B cell (primary cell): ENCODE measurements at regions not wholly inside any gene's neighbourhood (a gene's known extent, or its start where the extent isn't known, plus 50 kb on each side); places are given as distances from the start of the nearest gene placed in this dataset.

Source experiments
- ATAC-seq: fragments of 200-7000 bp; cut with Tn5 transposase; one replicate; pipeline ENCODE4 v1.10.0; 2021; ENCODE audit warnings: low read depth, mild to moderate bottlenecking, moderate number of reproducible peaks, moderate library complexity
- CTCF ChIA-PET: fragments of 350-600 bp; sonication (Branson Sonifier 250); formaldehyde crosslinking; loops from one replicate; lab custom pipeline; 2021; ENCODE audit warnings: antibody characterized with exemption, inconsistent platforms; lab: Charles Lee
- POLR2A ChIA-PET: fragments of 350-600 bp; sonication (Branson Sonifier 250); formaldehyde crosslinking; loops from one replicate; lab custom pipeline; 2021; ENCODE audit warnings: antibody characterized with exemption; lab: Charles Lee
- DNase-seq: peaks from one replicate; pipeline ENCODE4 v3.0.0; 2013
- H2AFZ ChIP-seq: 2 replicates; pipeline ENCODE4 v1.6.1; 2012; ENCODE audit warnings: mild to moderate bottlenecking, low read depth, low read length; ENCODE audit not compliant: insufficient read depth, poor library complexity, severe bottlenecking
- H3K27ac ChIP-seq, 2 donors: 1 replicate in 1 of 2; 2 replicates in 1 of 2; pipeline ENCODE4 v1.5.1; 2012 to 2013; ENCODE audit warnings: low read length in 2 of 2, mild to moderate bottlenecking in 2 of 2, moderate library complexity in 1 of 2
- H3K27me3 ChIP-seq, 4 experiments: fragments of 200-600 bp in 1 of 4; sonication (generic) in 1 of 4; replicated peaks in 1 of 4; 1 replicate in 2 of 4; 2 replicates in 2 of 4; pipeline versions ENCODE4 v1.6.1 to v1.7.0; 2013 to 2016; ENCODE audit warnings: low read length in 3 of 4, mild to moderate bottlenecking in 2 of 4, mixed read lengths in 1 of 4, moderate library complexity in 1 of 4; ENCODE audit not compliant: insufficient read depth in 4 of 4, control insufficient read depth in 3 of 4; ENCODE audit errors: control extremely low read depth in 1 of 4
- H3K36me3 ChIP-seq, 2 experiments: replicated peaks in 1 of 2; 1 replicate in 1 of 2; 2 replicates in 1 of 2; pipeline versions ENCODE4 v1.6.1 to v1.7.1; 2013; ENCODE audit warnings: low read length in 1 of 2; ENCODE audit not compliant: insufficient read depth in 2 of 2, control insufficient read depth in 1 of 2; ENCODE audit errors: control extremely low read depth in 1 of 2, extremely low read depth in 1 of 2
- H3K4me1 ChIP-seq, 2 donors: fragments of 200-600 bp in 1 of 2; sonication (generic) in 1 of 2; 1 replicate in 1 of 2; 2 replicates in 1 of 2; pipeline versions ENCODE4 v1.5.1 to v1.6.1; 2013 to 2017; ENCODE audit warnings: low read length in 2 of 2; ENCODE audit not compliant: control insufficient read depth in 2 of 2, insufficient read depth in 2 of 2
- H3K4me2 ChIP-seq: replicated peaks from 2 replicates; pipeline ENCODE3; 2012; ENCODE audit warnings: mild to moderate bottlenecking, low read depth, low read length; ENCODE audit not compliant: poor library complexity, severe bottlenecking
- H3K4me3 ChIP-seq, 5 experiments: fragments of 200-600 bp in 1 of 5; sonication (generic) in 1 of 5; 1 replicate in 3 of 5; 2 replicates in 2 of 5; pipeline versions ENCODE4 v1.5.1 to v1.7.0; 2011 to 2016; ENCODE audit warnings: low read length in 4 of 5, mild to moderate bottlenecking in 4 of 5, low read depth in 2 of 5, control low read depth in 1 of 5, moderate library complexity in 1 of 5; ENCODE audit not compliant: insufficient read depth in 1 of 5; ENCODE audit errors: control extremely low read depth in 1 of 5, extremely low read depth in 1 of 5
- H3K79me2 ChIP-seq: fragments of 200-600 bp; sonication (generic); one replicate; pipeline ENCODE4 v1.6.0; 2016; ENCODE audit warnings: low read length; ENCODE audit not compliant: control insufficient read depth, insufficient read depth
- H3K9ac ChIP-seq: fragments of 200-600 bp; sonication (generic); 2 replicates; pipeline ENCODE4 v1.6.1; 2017; ENCODE audit warnings: mild to moderate bottlenecking, low read length, moderate library complexity
- H3K9me3 ChIP-seq, 3 donors: one replicate each; pipeline versions ENCODE4 v1.6.1 to v1.7.1; 2013; ENCODE audit warnings: low read length in 2 of 3; ENCODE audit not compliant: control insufficient read depth in 2 of 3, insufficient read depth in 1 of 3; ENCODE audit errors: control extremely low read depth in 1 of 3
- H4K20me1 ChIP-seq: 2 replicates; pipeline ENCODE4 v1.6.0; 2012; ENCODE audit warnings: mild to moderate bottlenecking, low read length; ENCODE audit not compliant: insufficient read depth, control insufficient read depth, poor library complexity, severe bottlenecking
- H3K27ac Mint-ChIP-seq: one replicate; pipeline ENCODE4 v1.8.0; 2021; ENCODE audit warnings: mixed read lengths
- H3K27me3 Mint-ChIP-seq: one replicate; pipeline ENCODE4 v1.8.0; 2021; ENCODE audit warnings: mixed read lengths
- H3K4me1 Mint-ChIP-seq: one replicate; pipeline ENCODE4 v1.8.0; 2021; ENCODE audit warnings: mixed read lengths
- H3K4me3 Mint-ChIP-seq: one replicate; pipeline ENCODE4 v1.8.0; 2021; ENCODE audit warnings: mixed read lengths
- H3K9me3 Mint-ChIP-seq: one replicate; pipeline ENCODE4 v1.8.0; 2022; ENCODE audit warnings: mixed read lengths; ENCODE audit not compliant: insufficient read depth
- CTCF ChIP-seq: fragments of 200-600 bp; IDR thresholded peaks from one replicate; pipeline ENCODE4 v1.8.0; 2022; ENCODE audit warnings: antibody characterized with exemption, mild to moderate bottlenecking
- EZH2 ChIP-seq: IDR thresholded peaks from 2 replicates; pipeline ENCODE4 v1.6.1; 2012; ENCODE audit warnings: borderline replicate concordance, low read depth, mild to moderate bottlenecking, moderate library complexity, low read length; ENCODE audit not compliant: insufficient read depth, poor library complexity, severe bottlenecking
- WGBS: methylation state at CpG from one replicate; pipeline ENCODE4 v1.1.5; 2013; ENCODE audit warnings: missing lambda C conversion rate; ENCODE audit not compliant: insufficient coverage; 5-methylcytosine and 5-hydroxymethylcytosine counted together
- intact Hi-C: fragments of 100-400 bp; cut with micrococcal nuclease; formaldehyde crosslinking; loops from one replicate; pipeline ENCODE4 v1.10.0; 2022

DNA sequence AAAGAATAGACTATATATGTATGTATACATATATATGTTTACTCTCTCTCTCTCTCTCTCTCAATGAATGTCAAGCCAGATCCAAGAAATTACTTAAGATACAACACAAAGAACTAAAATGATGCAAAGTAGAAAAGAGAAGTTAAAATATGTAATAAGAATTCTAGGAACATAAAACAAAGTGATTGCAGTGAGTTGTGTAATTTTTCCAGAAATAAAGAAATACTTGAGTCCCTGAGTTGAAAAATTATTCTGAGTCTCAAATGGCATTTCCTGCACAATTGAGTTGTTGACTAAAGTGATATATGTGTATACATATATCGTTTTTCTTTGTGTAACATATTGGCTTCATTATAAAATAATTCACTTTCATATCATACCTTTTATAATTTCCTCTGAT, 262.4 kb downstream of the INSIG2 start:
- Histone ChIP-seq H4K20me1 (no peaks in the 10 kb centered on the region), H3K4me2 (no peak overlapping the region), H3K9ac (no peak overlapping the region), H3K9me3 (no peaks in the 10 kb centered on the region), H3K27ac (no peak overlapping the region), H3K36me3 (no peaks in the 10 kb centered on the region), H3K79me2 (no peaks in the 10 kb centered on the region), H2AFZ (no peak overlapping the region), H3K4me1 (no peaks in the 10 kb centered on the region), H3K27me3 (peaks cover 0 to under 1% (median 0%) of the 10 kb centered on the region in 4 experiments), H3K4me3 (no peak overlapping the region)
- ATAC-seq (no peak), DNase-seq (no peak)
- ChIA-PET CTCF (no interaction called here), POLR2A (no interaction called here)
- no peak overlapping the region for H3K4me3 Mint-ChIP-seq
- TF ChIP-seq CTCF: no peak
- WGBS: no CpG with 5 or more reads among the region's 1 CpG
- H3K27me3 Mint-ChIP-seq: peaks cover 26% of the 10 kb centered on the region
- no peak overlapping the region for H3K27ac Mint-ChIP-seq
- no peaks in the 10 kb centered on the region for H3K4me1 Mint-ChIP-seq
- H3K9me3 Mint-ChIP-seq: peaks cover 4% of the 10 kb centered on the region
- intact Hi-C loops: no loop called here

DNA sequence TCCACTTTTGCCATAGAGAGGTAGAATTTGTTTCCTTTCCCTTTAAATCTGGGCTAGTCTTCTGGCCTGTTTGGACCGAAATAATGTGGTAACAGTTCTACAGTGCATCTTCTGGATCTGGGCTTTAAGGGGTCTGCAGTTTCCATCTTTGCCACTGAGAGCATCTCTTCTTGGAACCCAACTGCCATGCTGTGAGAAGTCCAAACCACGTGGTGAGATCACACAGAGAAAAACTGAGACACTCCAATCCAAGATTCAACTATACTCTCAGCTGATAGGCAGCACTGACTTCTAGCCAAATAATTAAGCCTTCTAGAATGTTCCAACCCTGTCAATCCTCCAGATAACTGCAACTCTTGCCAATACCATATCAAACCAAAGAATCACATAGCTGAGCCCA, 261.1 kb downstream of the INSIG2 start:
- Histone ChIP-seq H2AFZ (no peak overlapping the region), H3K79me2 (no peaks in the 10 kb centered on the region), H4K20me1 (no peaks in the 10 kb centered on the region), H3K4me3 (no peak overlapping the region), H3K9ac (no peak overlapping the region), H3K9me3 (no peaks in the 10 kb centered on the region), H3K27me3 (peaks cover 0 to 3% (median 0%) of the 10 kb centered on the region in 4 experiments), H3K36me3 (no peaks in the 10 kb centered on the region), H3K4me2 (no peak overlapping the region), H3K27ac (no peak overlapping the region), H3K4me1 (no peaks in the 10 kb centered on the region)
- no peak for TF ChIP-seq EZH2
- no peak for TF ChIP-seq CTCF
- no peak for DNase-seq
- H3K4me1 Mint-ChIP-seq: no peaks in the 10 kb centered on the region
- no peak overlapping the region for H3K27ac Mint-ChIP-seq
- ATAC-seq: no peak
- CTCF ChIA-PET: no interaction called here
- intact Hi-C loops: no loop called here
- POLR2A ChIA-PET: no interaction called here
- 77% methylated on average over 2 of the region's 2 CpGs for WGBS
- H3K4me3 Mint-ChIP-seq: no peak overlapping the region
- peaks cover 31% of the 10 kb centered on the region for H3K27me3 Mint-ChIP-seq
- H3K9me3 Mint-ChIP-seq: peaks cover 4% of the 10 kb centered on the region
